ENCODE measurements at regions not wholly inside any gene's neighbourhood (a gene's known extent, or its start where the extent isn't known, plus 50 kb on each side); places are given as distances from the start of the nearest gene placed in this dataset.

- no peak for TF ChIP-seq MAX (IDR thresholded peaks at IDR 0.05)
- no peak for TF ChIP-seq NR2F2 (IDR thresholded peaks at IDR 0.05)
- no peak for TF ChIP-seq JUND (IDR thresholded peaks at IDR 0.05)
- TF ChIP-seq SP1 (IDR thresholded peaks at IDR 0.05) = no peak
- TF ChIP-seq ZBTB33 (IDR thresholded peaks at IDR 0.05) = no peak
- TF ChIP-seq YY1 (IDR thresholded peaks at IDR 0.05) = no peak
- Histone ChIP-seq H3K36me3 (ENCODE audit: control insufficient read depth in 4 of 4, insufficient read depth in 3 of 4, low read depth in 1 of 4, low read length in 3 of 4) (no peaks in the 10 kb centered on the region), H3K9me3 (ENCODE audit: control insufficient read depth in 4 of 4, low read length in 3 of 4) (no peaks in the 10 kb centered on the region), H3K27ac (ENCODE audit: low read depth in 1 of 2, low read length in 2 of 2) (no peak overlapping the region), H3K27me3 (ENCODE audit: control insufficient read depth in 4 of 4, insufficient read depth in 4 of 4, low read length in 3 of 4) (no peaks in the 10 kb centered on the region), H3K4me3 (ENCODE audit: low read depth in 1 of 3, low read length in 3 of 3) (no peak overlapping the region), H3K9ac (ENCODE audit: low read depth in 1 of 2, low read length in 2 of 2) (no peak overlapping the region), H3K4me1 (ENCODE audit: control insufficient read depth in 4 of 4, insufficient read depth in 4 of 4, low read length in 3 of 4) (no peaks in the 10 kb centered on the region)
- 93% methylated on average over 5 of the region's 5 CpGs for WGBS
- DNase-seq (ENCODE audit: low spot score) = no peak
These were observed 114.2 kb upstream of the FST start for GRCh38 chr5:53366245-53366644.

- TF ChIP-seq ZBTB33 (IDR thresholded peaks at IDR 0.05) (no peak), MAX (IDR thresholded peaks at IDR 0.05) (no peak), RXRA (IDR thresholded peaks at IDR 0.05) (no peak), FOXA1 (IDR thresholded peaks at IDR 0.05) (no peak), YY1 (IDR thresholded peaks at IDR 0.05) (no peak), HNF4A (conservative IDR thresholded peaks at IDR 0.05) (no peak), GABPA (IDR thresholded peaks at IDR 0.05 in 1 of 2, conservative IDR thresholded peaks at IDR 0.05 in 1 of 2) (no peak), REST (IDR thresholded peaks at IDR 0.05) (no peak), SP1 (IDR thresholded peaks at IDR 0.05) (no peak), HNF4G (IDR thresholded peaks at IDR 0.05) (no peak), EGR1 (IDR thresholded peaks at IDR 0.05; ENCODE audit: low read depth in 2 of 2) (no peak), TAF1 (conservative IDR thresholded peaks at IDR 0.05) (no peak), NR2F2 (IDR thresholded peaks at IDR 0.05) (no peak), RAD21 (IDR thresholded peaks at IDR 0.05) (no peak), FOXA2 (IDR thresholded peaks at IDR 0.05) (no peak), JUND (IDR thresholded peaks at IDR 0.05) (no peak), ATF3 (IDR thresholded peaks at IDR 0.05) (no peak)
- Histone ChIP-seq H3K27ac (ENCODE audit: low read depth in 1 of 2, low read length in 2 of 2) (no peak overlapping the region), H3K9me3 (ENCODE audit: control insufficient read depth in 4 of 4, low read length in 3 of 4) (no peaks in the 10 kb centered on the region), H3K4me3 (ENCODE audit: low read depth in 1 of 3, low read length in 3 of 3) (no peak overlapping the region), H3K27me3 (ENCODE audit: control insufficient read depth in 4 of 4, insufficient read depth in 4 of 4, low read length in 3 of 4) (no peaks in the 10 kb centered on the region), H3K9ac (ENCODE audit: low read depth in 1 of 2, low read length in 2 of 2) (no peak overlapping the region), H3K36me3 (ENCODE audit: control insufficient read depth in 4 of 4, insufficient read depth in 3 of 4, low read depth in 1 of 4, low read length in 3 of 4) (no peaks in the 10 kb centered on the region), H3K4me1 (ENCODE audit: control insufficient read depth in 4 of 4, insufficient read depth in 4 of 4, low read length in 3 of 4) (no peaks in the 10 kb centered on the region)
- WGBS = 90% methylated on average over 1 of the region's 1 CpG
- DNase-seq (ENCODE audit: low spot score) = no peak
These were observed 112.7 kb upstream of the FST start for GRCh38 chr5:53367727-53368126.

Measured in liver (tissue), 7 donors.